HEK293 (cell line): ENCODE measurements at regions not wholly inside any gene's neighbourhood (a gene's known extent, or its start where the extent isn't known, plus 50 kb on each side); places are given as distances from the start of the nearest gene placed in this dataset.

Source experiments
- CTCF ChIA-PET: fragments of 350-600 bp; formaldehyde crosslinking; extraction: SDS; loops from one replicate; lab custom pipeline; 2021; ENCODE audit warnings: antibody characterized with exemption; lab: Yijun Ruan, JAX
- POLR2A ChIA-PET: fragments of 300-600 bp; formaldehyde crosslinking; extraction: SDS; loops from one replicate; lab custom pipeline; 2020; ENCODE audit warnings: antibody characterized with exemption, inconsistent platforms; lab: Yijun Ruan, JAX
- H3K27ac ChIP-seq: fragments of 200-500 bp; sonication (Bioruptor generic); 2 replicates; pipeline ENCODE4 v1.5.1; 2014; ENCODE audit warnings: low read depth, low read length, control low read depth, inconsistent platforms; ENCODE audit errors: extremely low read depth
- H3K36me3 ChIP-seq, 2 experiments: fragments of 200-500 bp in 1 of 2; sonication (Bioruptor generic) in 1 of 2; 1 replicate in 1 of 2; 2 replicates in 1 of 2; pipeline ENCODE4 v1.5.1; 2014 to 2017; ENCODE audit warnings: inconsistent platforms in 2 of 2, low read length in 2 of 2; ENCODE audit not compliant: control insufficient read depth in 2 of 2, insufficient read depth in 1 of 2
- H3K4me1 ChIP-seq: fragments of 200-500 bp; sonication (Bioruptor generic); 2 replicates; pipeline ENCODE4 v1.5.1; 2014; ENCODE audit warnings: mild to moderate bottlenecking, low read length, inconsistent platforms; ENCODE audit not compliant: control insufficient read depth, insufficient read depth
- H3K4me3 ChIP-seq: 2 replicates; pipeline ENCODE4 v1.5.1; 2011; ENCODE audit warnings: low read depth, mild to moderate bottlenecking, control low read depth, low read length, moderate library complexity
- H3K9me3 ChIP-seq: fragments of 200-500 bp; sonication (Bioruptor generic); 2 replicates; pipeline ENCODE4 v1.5.1; 2014; ENCODE audit warnings: low read depth, low read length, inconsistent platforms; ENCODE audit not compliant: control insufficient read depth, insufficient read depth
- INSM2 ChIP-seq: fragments of 450-650 bp; formaldehyde crosslinking; IDR thresholded peaks from 2 replicates; pipeline ENCODE4 v1.5.1; 2016; ENCODE audit warnings: missing biosample characterization, missing genetic modification characterization
- KLF8 ChIP-seq: fragments of 450-650 bp; formaldehyde crosslinking; IDR thresholded peaks from 2 replicates; pipeline ENCODE4 v1.5.1; 2016; ENCODE audit warnings: missing biosample characterization, missing genetic modification characterization
- OVOL3 ChIP-seq: fragments of 450-650 bp; formaldehyde crosslinking; IDR thresholded peaks from 2 replicates; pipeline ENCODE4 v1.5.1; 2016; ENCODE audit warnings: missing biosample characterization, missing genetic modification characterization
- PRDM1 ChIP-seq: fragments of 450-650 bp; formaldehyde crosslinking; IDR thresholded peaks from 2 replicates; pipeline ENCODE4; 2016; ENCODE audit warnings: missing biosample characterization, missing genetic modification characterization
- RBAK ChIP-seq: fragments of 450-650 bp; formaldehyde crosslinking; IDR thresholded peaks from 2 replicates; pipeline ENCODE4 v1.5.1; 2016; ENCODE audit warnings: missing biosample characterization, missing genetic modification characterization
- TSHZ1 ChIP-seq: fragments of 450-650 bp; formaldehyde crosslinking; IDR thresholded peaks from 2 replicates; pipeline ENCODE4 v1.5.1; 2016; ENCODE audit warnings: missing biosample characterization, missing genetic modification characterization, borderline replicate concordance
- YY2 ChIP-seq: fragments of 450-650 bp; formaldehyde crosslinking; IDR thresholded peaks from 2 replicates; pipeline ENCODE4 v1.5.1; 2016; ENCODE audit warnings: missing biosample characterization, missing genetic modification characterization
- ZBTB21 ChIP-seq: fragments of 450-650 bp; formaldehyde crosslinking; IDR thresholded peaks from 2 replicates; pipeline ENCODE4 v1.5.1; 2017; ENCODE audit warnings: missing biosample characterization, missing genetic modification characterization
- ZNF10 ChIP-seq: fragments of 450-650 bp; formaldehyde crosslinking; IDR thresholded peaks from 2 replicates; pipeline ENCODE4 v1.5.1; 2017; ENCODE audit warnings: missing biosample characterization, missing genetic modification characterization
- ZNF174 ChIP-seq: fragments of 450-650 bp; formaldehyde crosslinking; IDR thresholded peaks from 2 replicates; pipeline ENCODE4 v1.5.0; 2017; ENCODE audit warnings: missing biosample characterization, mild to moderate bottlenecking, missing genetic modification characterization
- ZNF223 ChIP-seq: fragments of 450-650 bp; formaldehyde crosslinking; IDR thresholded peaks from 2 replicates; pipeline ENCODE4 v1.5.1; 2016; ENCODE audit warnings: missing biosample characterization, missing genetic modification characterization
- ZNF239 ChIP-seq: fragments of 450-650 bp; formaldehyde crosslinking; IDR thresholded peaks from 2 replicates; pipeline ENCODE4 v1.5.1; 2016; ENCODE audit warnings: missing biosample characterization, missing genetic modification characterization
- ZNF266 ChIP-seq: fragments of 450-650 bp; formaldehyde crosslinking; IDR thresholded peaks from 2 replicates; pipeline ENCODE4 v1.5.1; 2016; ENCODE audit warnings: missing biosample characterization, missing genetic modification characterization, low read depth
- ZNF280C ChIP-seq: fragments of 450-650 bp; formaldehyde crosslinking; IDR thresholded peaks from 2 replicates; pipeline ENCODE4 v1.5.1; 2016; ENCODE audit warnings: missing biosample characterization, missing genetic modification characterization
- ZNF362 ChIP-seq: fragments of 450-650 bp; formaldehyde crosslinking; IDR thresholded peaks from 2 replicates; pipeline ENCODE4 v1.5.1; 2016; ENCODE audit warnings: missing biosample characterization, missing genetic modification characterization
- ZNF366 ChIP-seq: fragments of 450-650 bp; formaldehyde crosslinking; conservative IDR thresholded peaks from 2 replicates; pipeline ENCODE4 v1.5.1; 2016; ENCODE audit warnings: missing biosample characterization, missing genetic modification characterization
- ZNF423 ChIP-seq: fragments of 450-650 bp; formaldehyde crosslinking; IDR thresholded peaks from 2 replicates; pipeline ENCODE4 v1.5.1; 2016; ENCODE audit warnings: missing biosample characterization, missing genetic modification characterization
- ZNF488 ChIP-seq: fragments of 450-650 bp; formaldehyde crosslinking; IDR thresholded peaks from 2 replicates; pipeline ENCODE4 v1.5.1; 2016; ENCODE audit warnings: missing biosample characterization, missing genetic modification characterization
- ZNF518A ChIP-seq: fragments of 450-650 bp; formaldehyde crosslinking; conservative IDR thresholded peaks from 2 replicates; pipeline ENCODE4 v1.5.1; 2016; ENCODE audit warnings: low read depth, missing biosample characterization, missing genetic modification characterization
- ZNF558 ChIP-seq: fragments of 450-650 bp; formaldehyde crosslinking; IDR thresholded peaks from 2 replicates; pipeline ENCODE4 v1.5.1; 2016; ENCODE audit warnings: missing biosample characterization, missing genetic modification characterization
- ZNF596 ChIP-seq: fragments of 450-650 bp; IDR thresholded peaks from 2 replicates; pipeline ENCODE4 v1.5.0; 2018; ENCODE audit warnings: missing biosample characterization, mild to moderate bottlenecking, missing genetic modification characterization, moderate library complexity
- ZNF777 ChIP-seq: fragments of 450-650 bp; formaldehyde crosslinking; IDR thresholded peaks from 2 replicates; pipeline ENCODE4 v1.5.1; 2017; ENCODE audit warnings: missing biosample characterization, missing genetic modification characterization, borderline replicate concordance
- ZSCAN16 ChIP-seq: fragments of 450-650 bp; formaldehyde crosslinking; IDR thresholded peaks from 2 replicates; pipeline ENCODE4 v1.5.1; 2016; ENCODE audit warnings: missing biosample characterization, missing genetic modification characterization

GRCh38 chr4:17132226-17132625, 233.8 kb upstream of the LDB2 start (continued):
- TF ChIP-seq ZNF518A (tag by site-specific recombination) (no peak), TSHZ1 (tag by site-specific recombination) (no peak), ZBTB21 (tag by site-specific recombination) (no peak), ZNF423 (no peak), INSM2 (tag by site-specific recombination) (no peak), ZNF239 (no peak)

GRCh38 chr4:17128268-17128667, 229.8 kb upstream of the LDB2 start:
- no peaks in the 10 kb centered on the region for H3K36me3 ChIP-seq
- ChIA-PET POLR2A (no interaction called here), CTCF (no interaction called here)
- H3K4me3 ChIP-seq: no peak overlapping the region
- no peaks in the 10 kb centered on the region for H3K4me1 ChIP-seq
- no peak overlapping the region for H3K27ac ChIP-seq
- TF ChIP-seq ZNF366 (tag by site-specific recombination) (no peak), YY2 (no peak), ZSCAN16 (tag by site-specific recombination) (no peak), ZNF266 (tag by site-specific recombination) (no peak), KLF8 (tag by site-specific recombination) (no peak), OVOL3 (tag by site-specific recombination) (no peak), ZNF558 (tag by site-specific recombination) (no peak), ZNF10 (tag by site-specific recombination) (no peak), ZNF223 (no peak), ZNF362 (no peak), PRDM1 (tag by site-specific recombination) (no peak), ZNF596 (tag by site-specific recombination) (no peak), RBAK (tag by site-specific recombination) (no peak), ZNF280C (tag by site-specific recombination) (no peak), ZNF777 (no peak), ZNF488 (tag by site-specific recombination) (no peak), ZNF174 (tag by site-specific recombination) (no peak)
- no peaks in the 10 kb centered on the region for H3K9me3 ChIP-seq
